GM18520 (cell line): ENCODE measurements at regions not wholly inside any gene's neighbourhood (a gene's known extent, or its start where the extent isn't known, plus 50 kb on each side); places are given as distances from the start of the nearest gene placed in this dataset.
"Not testable (repeated sequence)": the region's sequence is repeated elsewhere in the genome, so short reads cannot be mapped to it uniquely, and the experiment has no call there.

Source experiments
- ATAC-seq: cut with Tn5 transposase; IDR thresholded peaks from one replicate; pipeline ENCODE4 v1.9.1; 2021; ENCODE audit not compliant: unreplicated experiment

GRCh38 chr2:44084850-44085249 lies 83.8 kb upstream of the PPM1B start:
- ATAC-seq = no peak

GRCh38 chr2:44086629-44087028 lies 82.0 kb upstream of the PPM1B start:
- no peak for ATAC-seq

GRCh38 chr2:44087036-44087713 lies 81.5 kb upstream of the PPM1B start:
- peak; percentile 45 for ATAC-seq

- ATAC-seq = no peak
These were observed 81.0 kb upstream of the PPM1B start for GRCh38 chr2:44087714-44088092.

- not testable (repeated sequence) for ATAC-seq
These were observed 76.2 kb upstream of the PPM1B start for GRCh38 chr2:44092519-44092918.

- ATAC-seq = no peak
These were observed 74.7 kb upstream of the PPM1B start for GRCh38 chr2:44093970-44094369.

GRCh38 chr2:44097322-44097907 lies 71.3 kb upstream of the PPM1B start:
- no peak for ATAC-seq

- no peak for ATAC-seq
These were observed 70.6 kb upstream of the PPM1B start for GRCh38 chr2:44098050-44098449.

GRCh38 chr2:44098891-44099290 lies 69.8 kb upstream of the PPM1B start:
- ATAC-seq = no peak

GRCh38 chr2:44100351-44100750 lies 68.3 kb upstream of the PPM1B start:
- no peak for ATAC-seq

- ATAC-seq = no peak
These were observed 67.4 kb upstream of the PPM1B start for GRCh38 chr2:44101246-44101645.

- no peak for ATAC-seq
These were observed 65.7 kb upstream of the PPM1B start for GRCh38 chr2:44102790-44103562.

- no peak for ATAC-seq
These were observed 65.0 kb upstream of the PPM1B start for GRCh38 chr2:44103639-44104038.

GRCh38 chr2:44104855-44105271 lies 63.8 kb upstream of the PPM1B start:
- no peak for ATAC-seq

GRCh38 chr2:44106509-44106908 lies 62.2 kb upstream of the PPM1B start:
- not testable (repeated sequence) for ATAC-seq

GRCh38 chr2:44107086-44107740 lies 61.5 kb upstream of the PPM1B start:
- peak; percentile 84 for ATAC-seq

- no peak for ATAC-seq
These were observed 60.7 kb upstream of the PPM1B start for GRCh38 chr2:44107974-44108373.

- ATAC-seq = no peak
These were observed 59.5 kb upstream of the PPM1B start for GRCh38 chr2:44109166-44109565.

- ATAC-seq = no peak
These were observed 58.2 kb upstream of the PPM1B start for GRCh38 chr2:44110444-44110843.

- no peak for ATAC-seq
These were observed 56.6 kb upstream of the PPM1B start for GRCh38 chr2:44112096-44112495.

- no peak for ATAC-seq
These were observed 52.4 kb upstream of the PPM1B start for GRCh38 chr2:44116319-44116718.

- no peak for ATAC-seq
These were observed 50.4 kb upstream of the PPM1B start for GRCh38 chr2:44118257-44118656.
